HG02938 (cell line): ENCODE measurements at regions not wholly inside any gene's neighbourhood (a gene's known extent, or its start where the extent isn't known, plus 50 kb on each side); places are given as distances from the start of the nearest gene placed in this dataset.
"Not testable (repeated sequence)": the region's sequence is repeated elsewhere in the genome, so short reads cannot be mapped to it uniquely, and the experiment has no call there.

Experiments used
- ATAC-seq: cut with Tn5 transposase; IDR thresholded peaks from one replicate; pipeline ENCODE4 v1.9.1; 2021; ENCODE audit warnings: mild to moderate bottlenecking, moderate library complexity; ENCODE audit not compliant: unreplicated experiment

DNA sequence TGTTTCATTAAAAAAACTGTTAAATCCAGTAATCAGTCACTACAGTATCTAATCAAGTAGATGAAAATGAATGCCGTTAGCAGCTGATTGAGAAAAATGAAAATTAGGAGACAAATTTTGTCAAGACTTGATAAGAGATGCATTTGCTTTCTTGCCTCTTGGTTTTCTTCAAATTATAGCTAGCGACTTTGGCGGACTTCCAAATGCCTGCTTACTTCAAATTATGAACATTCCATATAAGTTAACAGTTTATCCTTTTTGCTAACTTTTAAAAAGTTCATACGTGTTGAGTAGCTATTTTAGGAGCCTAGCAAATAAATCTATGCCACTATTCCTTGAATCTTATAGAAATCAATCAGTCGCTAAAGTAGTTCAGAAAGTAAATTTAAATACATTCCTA lies 58.8 kb downstream of the PPP4R3C start:
- no peak for ATAC-seq

DNA sequence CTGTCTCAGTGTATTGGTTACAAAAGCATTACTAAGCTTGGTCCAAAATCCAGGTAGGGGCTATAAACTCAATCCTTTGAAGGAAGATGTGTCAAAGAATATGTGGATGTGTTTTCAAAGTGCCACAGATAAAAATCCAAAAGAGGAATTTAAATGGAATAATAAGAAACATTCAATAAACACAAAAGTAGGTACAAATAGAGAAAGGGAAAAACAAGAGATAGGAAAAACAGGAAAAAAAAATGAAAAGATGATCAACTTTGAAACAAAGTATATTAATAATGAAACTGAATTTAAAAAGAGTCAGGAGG lies 64.0 kb downstream of the PPP4R3C start:
- no peak for ATAC-seq

GRCh38 chrX:27391623-27392022 lies 71.5 kb downstream of the PPP4R3C start:
- no peak for ATAC-seq

GRCh38 chrX:27381419-27381818 lies 81.7 kb downstream of the PPP4R3C start:
- ATAC-seq: no peak

DNA sequence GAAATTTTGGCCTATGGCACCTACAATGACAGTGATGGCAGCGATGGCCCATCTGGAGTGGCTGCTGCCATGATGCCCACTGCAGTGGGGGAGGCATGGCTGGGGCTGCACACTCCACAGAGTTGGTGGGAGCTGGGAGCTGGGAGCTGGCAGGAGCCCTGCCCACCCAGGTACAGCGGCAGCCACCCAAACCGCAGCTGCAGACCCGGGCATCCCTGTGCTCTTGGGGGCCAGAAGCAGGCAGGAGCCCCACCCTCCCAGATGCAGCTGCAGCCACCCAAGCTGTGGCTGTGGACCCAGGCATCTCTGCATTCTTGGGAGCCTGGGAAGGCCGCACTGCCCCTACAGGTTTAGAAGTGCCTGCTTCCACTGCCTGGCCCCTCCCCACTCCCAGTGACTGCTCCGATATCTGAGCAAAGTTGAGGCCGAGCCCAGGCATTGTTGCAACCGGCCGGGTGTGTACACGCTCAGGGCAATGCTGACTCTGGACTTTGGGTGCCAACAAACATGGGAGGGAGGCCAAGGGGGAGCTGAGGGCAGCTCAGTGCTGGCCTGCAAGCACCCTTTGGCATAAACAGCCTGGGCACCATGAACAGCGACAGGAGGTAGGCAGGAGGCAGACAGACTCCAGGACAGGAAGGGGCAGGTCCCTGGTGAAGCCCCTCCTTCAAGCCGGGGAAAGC lies 82.8 kb downstream of the PPP4R3C start:
- no peak for ATAC-seq

DNA sequence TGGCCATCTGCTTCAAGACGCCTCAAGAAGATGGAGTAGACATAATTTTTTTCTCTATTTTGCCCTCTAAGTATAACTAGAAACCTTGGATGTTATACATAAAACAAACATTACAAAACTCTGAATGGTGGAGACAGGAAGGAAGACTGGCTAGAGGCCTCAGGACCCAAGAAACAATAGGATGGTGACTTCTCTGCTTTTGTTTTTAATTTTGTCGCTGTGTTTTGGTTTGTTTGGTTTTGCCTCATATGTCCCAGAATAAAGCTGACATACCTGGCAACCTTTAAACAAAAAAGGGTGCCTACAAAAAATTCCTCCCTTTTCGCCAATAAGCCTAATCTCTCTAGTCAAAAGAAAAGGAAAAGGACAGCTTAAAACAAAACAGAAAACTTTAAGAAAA lies 109.1 kb downstream of the PPP4R3C start:
- no peak for ATAC-seq

DNA sequence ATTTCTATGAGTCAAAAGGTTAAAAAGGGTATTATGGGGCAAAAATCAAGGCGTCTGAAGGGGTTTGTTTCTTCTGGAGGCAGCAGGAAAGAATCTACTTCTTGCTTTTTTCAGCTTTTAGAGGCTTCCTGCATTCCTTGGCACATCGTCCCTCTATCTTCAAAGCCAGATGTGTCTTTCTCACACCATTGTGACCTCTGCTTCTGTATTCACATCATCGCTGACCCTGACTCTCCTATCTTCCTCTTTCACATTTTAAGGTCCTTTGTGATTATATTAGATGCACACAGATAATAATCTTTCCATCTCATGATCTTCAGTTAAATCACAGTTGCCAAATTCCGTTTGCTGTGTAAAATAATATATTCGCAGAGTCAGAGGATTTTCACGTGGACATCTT lies 112.7 kb downstream of the PPP4R3C start:
- no peak for ATAC-seq

GRCh38 chrX:27336466-27337091 lies 126.6 kb downstream of the PPP4R3C start:
- ATAC-seq: no peak

DNA sequence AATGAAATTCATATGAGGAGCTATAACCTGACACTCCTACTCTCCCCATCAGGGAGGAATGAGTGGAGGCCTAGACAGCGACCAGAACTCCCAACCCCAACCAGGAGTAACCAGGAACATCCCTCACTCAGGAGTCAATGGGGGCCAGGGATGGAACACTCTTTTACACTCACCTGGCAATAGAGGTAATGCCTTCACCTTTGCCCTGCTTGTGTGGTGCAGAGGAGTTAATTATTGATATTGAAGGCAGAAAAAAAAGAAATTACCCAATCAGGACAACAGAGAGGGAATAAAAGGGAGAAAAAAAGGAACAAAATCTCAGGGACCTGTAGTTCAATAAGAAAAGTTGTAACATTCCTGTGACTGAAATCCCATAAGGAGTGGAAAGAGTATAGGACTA lies 141.5 kb downstream of the PPP4R3C start:
- no peak for ATAC-seq

DNA sequence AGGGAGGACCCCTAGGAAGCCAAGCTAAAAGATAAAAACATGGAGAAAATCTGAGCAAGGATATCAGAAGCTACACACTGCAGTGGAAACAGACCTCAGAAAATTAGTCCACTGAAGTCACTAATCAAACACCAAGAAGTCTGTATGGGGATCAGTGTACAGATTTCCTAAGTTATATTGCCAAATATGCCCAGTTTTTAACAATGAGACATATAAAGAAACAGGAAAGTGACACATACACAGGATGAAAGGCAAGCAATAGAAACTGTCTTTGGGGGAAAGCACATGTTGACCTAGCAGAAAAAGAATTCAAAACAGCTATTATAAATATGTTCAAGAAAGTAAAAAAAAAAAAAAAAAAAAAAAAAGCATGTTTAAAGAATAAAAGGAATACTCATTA lies 153.7 kb downstream of the PPP4R3C start:
- ATAC-seq: no peak

DNA sequence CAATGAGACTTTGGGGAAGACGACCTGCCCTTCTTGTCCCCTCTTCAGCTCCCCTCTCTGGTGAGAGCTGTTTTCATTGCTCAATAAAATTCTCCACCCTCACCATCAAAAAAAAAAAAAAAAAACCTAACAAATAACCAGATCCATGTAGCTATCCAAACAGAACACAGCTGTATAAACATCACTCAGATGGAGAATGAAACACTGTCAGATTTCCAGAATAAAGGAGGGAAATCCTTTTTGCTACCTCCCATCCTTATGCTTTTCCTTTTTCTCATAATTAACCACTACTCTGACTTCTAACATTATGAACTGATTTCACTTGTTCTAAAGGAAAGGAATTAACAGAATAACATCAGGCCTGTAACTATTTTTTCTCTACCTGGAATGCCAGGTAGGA lies 155.6 kb downstream of the PPP4R3C start:
- ATAC-seq: no peak

DNA sequence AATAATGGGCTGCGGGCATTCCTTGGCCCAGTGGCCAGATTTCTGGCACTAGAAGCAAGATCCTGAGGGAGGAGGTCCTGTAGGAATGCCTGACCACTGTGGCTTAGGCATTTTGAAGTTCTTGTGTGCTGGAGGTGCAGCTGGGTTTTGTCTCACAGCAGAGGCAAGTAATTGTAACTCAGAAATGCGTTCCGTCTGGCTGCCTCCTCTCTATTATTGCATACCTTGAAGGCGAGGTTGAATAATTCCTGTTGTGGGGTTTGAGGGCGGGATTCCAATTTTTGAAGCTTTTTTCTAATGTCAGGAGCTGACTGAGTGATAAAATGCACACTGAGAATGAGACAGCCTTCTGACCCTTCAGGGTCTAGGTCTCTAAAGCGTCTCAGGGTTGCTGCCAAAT lies 170.6 kb downstream of the PPP4R3C start:
- not testable (repeated sequence) for ATAC-seq

- no peak for ATAC-seq
Measured at GRCh38 chrX:27276751-27277150, 186.4 kb downstream of the PPP4R3C start.

- ATAC-seq: no peak
Measured at GRCh38 chrX:27254656-27255055, 208.5 kb downstream of the PPP4R3C start.

- no peak for ATAC-seq
Measured at GRCh38 chrX:27251369-27251768, 211.8 kb downstream of the PPP4R3C start.

DNA sequence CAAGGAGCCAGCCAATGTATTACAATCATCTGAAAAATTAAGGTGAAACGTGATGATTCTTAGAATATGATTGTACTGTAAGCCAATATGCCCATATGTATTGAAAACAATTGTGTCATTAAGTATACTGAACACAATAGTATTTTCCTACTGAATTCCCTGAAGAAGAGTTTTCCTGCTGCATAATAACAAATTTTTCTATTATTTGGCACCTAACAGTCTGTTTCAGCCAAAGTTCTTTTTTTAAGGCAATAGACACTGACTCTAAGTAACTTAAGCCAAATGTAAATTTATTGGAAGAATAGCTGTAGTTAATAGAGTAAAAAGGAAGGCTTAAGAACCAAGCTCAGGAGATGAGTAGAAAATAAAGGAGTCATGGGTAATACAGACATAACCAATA lies 220.6 kb downstream of the PPP4R3C start:
- ATAC-seq: no peak

DNA sequence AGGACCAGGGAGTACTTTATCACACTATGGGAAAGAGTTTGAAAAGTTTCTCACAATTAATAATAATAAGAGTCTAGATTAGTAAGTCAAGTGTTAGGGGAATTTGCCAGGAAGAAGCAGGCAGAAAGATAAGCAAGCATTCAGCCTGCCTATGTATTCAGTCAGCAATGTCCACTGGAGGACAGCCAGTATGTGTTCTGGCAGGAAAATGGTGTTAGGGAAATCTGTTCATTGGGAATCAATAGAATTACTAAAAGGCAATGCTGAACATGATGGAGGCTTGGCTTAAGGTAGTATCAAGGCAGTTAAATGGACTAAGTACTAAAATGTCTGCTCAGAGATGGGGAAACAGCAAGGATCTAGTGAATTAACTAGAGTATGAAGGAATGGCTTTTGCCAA lies 221.2 kb downstream of the PPP4R3C start:
- no peak for ATAC-seq

- not testable (repeated sequence) for ATAC-seq
Measured at GRCh38 chrX:27240042-27240441, 223.1 kb downstream of the PPP4R3C start.

DNA sequence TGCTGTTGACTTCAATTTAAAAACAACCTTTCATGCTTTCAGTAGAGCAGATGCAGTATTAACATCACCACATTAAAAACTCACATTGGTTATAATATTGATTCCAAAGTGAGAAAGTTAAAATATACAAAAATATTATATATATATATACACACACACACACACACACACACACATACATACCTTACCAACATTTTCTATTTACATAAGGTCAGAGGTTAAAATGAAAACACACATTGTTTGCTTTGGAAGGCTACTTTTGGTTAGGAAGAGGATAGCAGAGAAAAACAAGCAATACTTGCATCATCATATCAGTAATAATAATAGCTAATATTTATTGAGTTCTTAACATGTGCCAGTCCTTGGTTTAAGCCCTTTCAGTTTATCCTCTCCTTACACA lies 226.5 kb downstream of the PPP4R3C start:
- ATAC-seq: no peak

GRCh38 chrX:27229721-27230120 lies 233.4 kb downstream of the PPP4R3C start:
- ATAC-seq: no peak

DNA sequence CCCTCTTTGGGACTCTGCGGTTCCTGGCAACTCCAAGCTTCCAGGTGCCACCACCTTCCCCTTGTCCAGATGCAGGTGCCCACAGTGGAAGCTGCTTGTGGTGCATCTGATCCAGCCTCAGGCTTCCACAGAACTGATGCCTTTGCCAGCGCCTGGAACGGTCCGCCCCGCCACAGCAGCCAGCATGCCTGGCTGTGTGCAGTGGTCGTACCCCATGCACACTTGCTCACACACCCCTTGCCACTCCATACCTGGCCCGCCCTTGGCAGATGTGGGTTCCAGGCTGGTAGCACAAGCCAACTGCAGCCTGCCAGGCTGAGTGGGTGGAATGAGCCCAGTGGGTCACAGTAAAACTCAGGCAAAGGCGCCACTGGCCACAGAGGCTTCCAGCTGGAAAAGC lies 240.5 kb downstream of the PPP4R3C start:
- ATAC-seq: no peak

GRCh38 chrX:27186671-27187070 lies 276.5 kb downstream of the PPP4R3C start:
- ATAC-seq: no peak

DNA sequence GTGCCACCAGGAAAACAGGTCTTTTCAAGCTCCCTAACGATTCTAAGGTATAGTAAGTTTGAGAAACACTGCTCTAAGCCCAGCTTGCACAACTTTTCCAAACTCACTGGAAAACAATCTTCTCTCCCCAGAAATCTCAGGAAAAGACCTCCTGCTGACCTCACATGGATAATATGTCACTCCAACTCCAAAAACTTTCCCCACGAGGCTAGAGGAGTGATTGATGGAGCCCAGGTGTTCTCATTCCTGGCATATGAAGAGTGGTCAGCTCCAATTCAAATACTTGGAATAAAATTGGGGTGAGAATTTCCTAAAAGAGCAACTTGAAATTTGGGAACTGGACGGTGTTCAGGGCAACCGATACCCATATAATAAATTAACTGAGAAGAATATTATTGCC lies 299.9 kb downstream of the PPP4R3C start:
- ATAC-seq: no peak
